SK-N-SH treated with all-trans-retinoic acid at 6 μM for 48 hours (cell line): ENCODE measurements at regions not wholly inside any gene's neighbourhood (a gene's known extent, or its start where the extent isn't known, plus 50 kb on each side); places are given as distances from the start of the nearest gene placed in this dataset.

Experiments
- ATAC-seq: fragments of 200-7000 bp; cut with Tn5 transposase; 3 replicates; pipeline ENCODE4 v1.9.1; 2020; ENCODE audit warnings: mild to moderate bottlenecking, moderate library complexity
- ARNTL ChIP-seq: fragments of 450-650 bp; formaldehyde crosslinking; IDR thresholded peaks from 2 replicates; pipeline ENCODE4 v1.5.0; 2020; ENCODE audit warnings: low read depth, mild to moderate bottlenecking, moderate library complexity, borderline replicate concordance
- BACH2 ChIP-seq: fragments of 250-450 bp; sonication (Bioruptor Pico); IDR thresholded peaks from 2 replicates; pipeline ENCODE4 v1.9.0; 2021; ENCODE audit warnings: mild to moderate bottlenecking, borderline replicate concordance
- CREB5 ChIP-seq: fragments of 250-450 bp; sonication (Bioruptor Pico); IDR thresholded peaks from 2 replicates; pipeline ENCODE4 v1.5.1; 2020; ENCODE audit warnings: low read depth, mild to moderate bottlenecking, moderate library complexity
- CSDC2 ChIP-seq: fragments of 250-450 bp; sonication (Bioruptor Pico); IDR thresholded peaks from 2 replicates; pipeline ENCODE4 v1.5.0; 2020; ENCODE audit warnings: mild to moderate bottlenecking, moderate library complexity
- ESRRG ChIP-seq: fragments of 250-450 bp; sonication (Bioruptor Pico); IDR thresholded peaks from 2 replicates; pipeline ENCODE4 v1.6.1; 2021; ENCODE audit warnings: mild to moderate bottlenecking
- GLIS3 ChIP-seq: fragments of 250-450 bp; sonication (Bioruptor Pico); IDR thresholded peaks from 2 replicates; pipeline ENCODE4 v1.5.0; 2020; ENCODE audit warnings: mild to moderate bottlenecking, moderate library complexity
- ISL1 ChIP-seq: fragments of 250-450 bp; sonication (Bioruptor Pico); IDR thresholded peaks from 2 replicates; pipeline ENCODE4 v2.1.2; 2022; ENCODE audit warnings: mild to moderate bottlenecking, moderate library complexity
- OSR1 ChIP-seq: fragments of 250-450 bp; sonication (Bioruptor Pico); IDR thresholded peaks from 2 replicates; pipeline ENCODE4 v1.8.0; 2022; ENCODE audit warnings: moderate library complexity, mild to moderate bottlenecking, inconsistent platforms
- PATZ1 ChIP-seq: fragments of 250-450 bp; sonication (Bioruptor Pico); IDR thresholded peaks from 2 replicates; pipeline ENCODE4 v1.8.0; 2020; ENCODE audit warnings: mild to moderate bottlenecking, moderate library complexity, borderline replicate concordance
- PPARA ChIP-seq: fragments of 250-450 bp; sonication (Bioruptor Pico); IDR thresholded peaks from 2 replicates; pipeline ENCODE4 v1.5.0; 2020; ENCODE audit warnings: mild to moderate bottlenecking, borderline replicate concordance
- RARB ChIP-seq: fragments of 250-450 bp; sonication (Bioruptor Pico); IDR thresholded peaks from 2 replicates; pipeline ENCODE4 v1.8.0; 2021; ENCODE audit warnings: mild to moderate bottlenecking, moderate library complexity
- SNAI2 ChIP-seq: fragments of 250-450 bp; sonication (Bioruptor Pico); IDR thresholded peaks from 2 replicates; pipeline ENCODE4 v1.5.0; 2020; ENCODE audit warnings: mild to moderate bottlenecking, moderate library complexity
- TCF4 ChIP-seq: fragments of 250-450 bp; sonication (Bioruptor Pico); IDR thresholded peaks from 2 replicates; pipeline ENCODE4 v1.8.0; 2021; ENCODE audit warnings: mild to moderate bottlenecking, moderate library complexity, borderline replicate concordance
- TOX ChIP-seq: fragments of 250-450 bp; sonication (Bioruptor Pico); IDR thresholded peaks from 2 replicates; pipeline ENCODE4 v1.8.0; 2021; ENCODE audit warnings: mild to moderate bottlenecking, moderate library complexity, borderline replicate concordance
- TSHZ2 ChIP-seq: fragments of 250-450 bp; sonication (Bioruptor Pico); IDR thresholded peaks from 2 replicates; pipeline ENCODE4 v1.5.0; 2020; ENCODE audit warnings: mild to moderate bottlenecking, moderate library complexity
- ZFP30 ChIP-seq: fragments of 450-650 bp; formaldehyde crosslinking; IDR thresholded peaks from 2 replicates; pipeline ENCODE4 v1.5.0; 2022; ENCODE audit warnings: mild to moderate bottlenecking, moderate library complexity
- ZNF565 ChIP-seq: fragments of 450-650 bp; formaldehyde crosslinking; conservative IDR thresholded peaks from 2 replicates; pipeline ENCODE4 v1.5.0; 2020; ENCODE audit warnings: low read depth, mild to moderate bottlenecking, moderate library complexity
- ZNF70 ChIP-seq: fragments of 450-650 bp; formaldehyde crosslinking; IDR thresholded peaks from 2 replicates; pipeline ENCODE4 v1.5.0; 2020; ENCODE audit warnings: mild to moderate bottlenecking, moderate library complexity
- ZNF8 ChIP-seq: fragments of 450-650 bp; formaldehyde crosslinking; IDR thresholded peaks from 2 replicates; pipeline ENCODE4 v1.5.0; 2020; ENCODE audit warnings: mild to moderate bottlenecking, moderate library complexity
- TF ChIP-seq, protein P1 (sequence below): fragments of 250-450 bp; sonication (Bioruptor Pico); IDR thresholded peaks from 2 replicates; pipeline ENCODE4 v1.8.0; 2021; ENCODE audit warnings: low read depth, mild to moderate bottlenecking, moderate library complexity, borderline replicate concordance
- TF ChIP-seq, protein P2 (sequence below): fragments of 250-450 bp; sonication (Bioruptor Pico); IDR thresholded peaks from 2 replicates; pipeline ENCODE4 v1.5.1; 2021; ENCODE audit warnings: mild to moderate bottlenecking, moderate library complexity

- no peak; the same call in 2 of the 3 replicates for ATAC-seq
- TF ChIP-seq PATZ1 (CRISPR knock-in tag) (no peak), ZNF70 (CRISPR knock-in tag) (no peak), PPARA (CRISPR knock-in tag) (no peak), BACH2 (CRISPR knock-in tag) (no peak), CREB5 (no peak), TCF4 (peak; percentile 87), ZFP30 (CRISPR knock-in tag) (no peak), ARNTL (CRISPR knock-in tag) (no peak)
Observed at GRCh38 chr4:53659112-53659511, 67.8 kb upstream of the LNX1 start.

DNA sequence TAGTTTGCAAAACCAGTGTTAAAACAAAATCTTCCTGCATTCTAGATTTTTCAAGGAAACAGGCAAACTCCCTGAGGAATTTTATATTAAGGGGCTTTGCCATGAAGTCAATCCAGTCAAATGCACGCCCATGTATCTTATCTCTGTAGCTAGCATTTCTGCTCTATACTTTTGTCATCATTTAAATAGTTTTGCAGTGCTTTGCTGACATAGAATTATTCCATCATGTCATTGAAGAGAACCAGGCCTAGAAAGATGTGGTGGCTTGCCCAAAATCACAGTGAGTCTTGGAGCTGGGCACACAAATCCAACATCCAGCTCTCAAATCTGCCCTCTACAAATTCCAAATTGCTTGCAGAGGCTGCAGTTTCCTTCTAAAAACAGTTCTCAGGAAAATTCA lies 66.7 kb upstream of the LNX1 start:
- ATAC-seq: no peak
- TF ChIP-seq ISL1 (CRISPR knock-in tag): peak; percentile 62; the same call in 1 of the 2 replicates
- no peak for TF ChIP-seq ZNF8 (CRISPR knock-in tag)
- TF ChIP-seq ZFP30 (CRISPR knock-in tag): no peak
- TF ChIP-seq BACH2 (CRISPR knock-in tag): no peak

GRCh38 chr4:53656421-53656981 lies 65.2 kb upstream of the LNX1 start:
- peak; percentile 49; the same call in 1 of the 3 replicates for ATAC-seq
- TF ChIP-seq TSHZ2 (CRISPR knock-in tag): no peak
- TF ChIP-seq ARNTL (CRISPR knock-in tag): no peak
- TF ChIP-seq PATZ1 (CRISPR knock-in tag): no peak
- TF ChIP-seq, protein P1, sequence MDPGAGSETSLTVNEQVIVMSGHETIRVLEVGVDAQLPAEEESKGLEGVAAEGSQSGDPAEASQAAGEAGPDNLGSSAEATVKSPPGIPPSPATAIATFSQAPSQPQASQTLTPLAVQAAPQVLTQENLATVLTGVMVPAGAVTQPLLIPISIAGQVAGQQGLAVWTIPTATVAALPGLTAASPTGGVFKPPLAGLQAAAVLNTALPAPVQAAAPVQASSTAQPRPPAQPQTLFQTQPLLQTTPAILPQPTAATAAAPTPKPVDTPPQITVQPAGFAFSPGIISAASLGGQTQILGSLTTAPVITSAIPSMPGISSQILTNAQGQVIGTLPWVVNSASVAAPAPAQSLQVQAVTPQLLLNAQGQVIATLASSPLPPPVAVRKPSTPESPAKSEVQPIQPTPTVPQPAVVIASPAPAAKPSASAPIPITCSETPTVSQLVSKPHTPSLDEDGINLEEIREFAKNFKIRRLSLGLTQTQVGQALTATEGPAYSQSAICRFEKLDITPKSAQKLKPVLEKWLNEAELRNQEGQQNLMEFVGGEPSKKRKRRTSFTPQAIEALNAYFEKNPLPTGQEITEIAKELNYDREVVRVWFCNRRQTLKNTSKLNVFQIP (CRISPR knock-in tag): no peak
- TF ChIP-seq CSDC2 (CRISPR knock-in tag): no peak
- TF ChIP-seq TCF4: no peak
- no peak for TF ChIP-seq TOX
- no peak for TF ChIP-seq RARB (CRISPR knock-in tag)
- TF ChIP-seq ZNF565 (CRISPR knock-in tag): no peak
- no peak for TF ChIP-seq OSR1 (CRISPR knock-in tag)
- no peak for TF ChIP-seq SNAI2 (CRISPR knock-in tag)
- no peak for TF ChIP-seq ESRRG
- TF ChIP-seq CREB5: no peak
- no peak for TF ChIP-seq GLIS3 (CRISPR knock-in tag)
- no peak for TF ChIP-seq ZNF8 (CRISPR knock-in tag)
- TF ChIP-seq BACH2 (CRISPR knock-in tag): no peak
- TF ChIP-seq, protein P2, sequence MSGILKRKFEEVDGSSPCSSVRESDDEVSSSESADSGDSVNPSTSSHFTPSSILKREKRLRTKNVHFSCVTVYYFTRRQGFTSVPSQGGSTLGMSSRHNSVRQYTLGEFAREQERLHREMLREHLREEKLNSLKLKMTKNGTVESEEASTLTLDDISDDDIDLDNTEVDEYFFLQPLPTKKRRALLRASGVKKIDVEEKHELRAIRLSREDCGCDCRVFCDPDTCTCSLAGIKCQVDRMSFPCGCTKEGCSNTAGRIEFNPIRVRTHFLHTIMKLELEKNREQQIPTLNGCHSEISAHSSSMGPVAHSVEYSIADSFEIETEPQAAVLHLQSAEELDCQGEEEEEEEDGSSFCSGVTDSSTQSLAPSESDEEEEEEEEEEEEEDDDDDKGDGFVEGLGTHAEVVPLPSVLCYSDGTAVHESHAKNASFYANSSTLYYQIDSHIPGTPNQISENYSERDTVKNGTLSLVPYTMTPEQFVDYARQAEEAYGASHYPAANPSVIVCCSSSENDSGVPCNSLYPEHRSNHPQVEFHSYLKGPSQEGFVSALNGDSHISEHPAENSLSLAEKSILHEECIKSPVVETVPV (CRISPR knock-in tag): no peak
- no peak for TF ChIP-seq ISL1 (CRISPR knock-in tag)
